GM18870 (cell line): ENCODE measurements at regions not wholly inside any gene's neighbourhood (a gene's known extent, or its start where the extent isn't known, plus 50 kb on each side); places are given as distances from the start of the nearest gene placed in this dataset.
"Not testable (repeated sequence)": the region's sequence is repeated elsewhere in the genome, so short reads cannot be mapped to it uniquely, and the experiment has no call there.

Source experiments
- ATAC-seq: cut with Tn5 transposase; IDR thresholded peaks from one replicate; pipeline ENCODE4 v1.9.1; 2021; ENCODE audit warnings: moderate library complexity; ENCODE audit not compliant: unreplicated experiment

DNA sequence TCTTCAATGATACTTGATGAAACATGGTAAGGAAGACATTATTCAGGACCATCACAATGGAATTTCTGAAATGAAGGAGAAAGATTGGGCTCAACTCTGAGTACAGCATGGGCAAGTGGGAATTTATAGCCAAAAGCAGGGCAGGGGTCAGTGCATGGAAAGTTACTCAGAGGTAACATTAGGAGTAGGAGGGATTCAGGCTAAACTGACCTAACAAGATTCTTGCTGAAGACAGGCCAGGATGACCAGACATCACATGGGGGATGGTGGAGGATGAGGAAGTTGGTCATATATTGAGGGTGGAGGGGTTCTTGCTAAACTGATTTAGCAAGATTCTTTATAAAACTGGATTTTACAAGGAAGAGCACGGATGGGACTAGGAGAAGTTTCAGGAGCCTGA lies 489.8 kb downstream of the ADCYAP1 start:
- ATAC-seq: no peak

- ATAC-seq: no peak
These were observed 490.3 kb downstream of the ADCYAP1 start for GRCh38 chr18:1394966-1395365.

- no peak for ATAC-seq
These were observed 503.7 kb downstream of the ADCYAP1 start for GRCh38 chr18:1408376-1408775.

DNA sequence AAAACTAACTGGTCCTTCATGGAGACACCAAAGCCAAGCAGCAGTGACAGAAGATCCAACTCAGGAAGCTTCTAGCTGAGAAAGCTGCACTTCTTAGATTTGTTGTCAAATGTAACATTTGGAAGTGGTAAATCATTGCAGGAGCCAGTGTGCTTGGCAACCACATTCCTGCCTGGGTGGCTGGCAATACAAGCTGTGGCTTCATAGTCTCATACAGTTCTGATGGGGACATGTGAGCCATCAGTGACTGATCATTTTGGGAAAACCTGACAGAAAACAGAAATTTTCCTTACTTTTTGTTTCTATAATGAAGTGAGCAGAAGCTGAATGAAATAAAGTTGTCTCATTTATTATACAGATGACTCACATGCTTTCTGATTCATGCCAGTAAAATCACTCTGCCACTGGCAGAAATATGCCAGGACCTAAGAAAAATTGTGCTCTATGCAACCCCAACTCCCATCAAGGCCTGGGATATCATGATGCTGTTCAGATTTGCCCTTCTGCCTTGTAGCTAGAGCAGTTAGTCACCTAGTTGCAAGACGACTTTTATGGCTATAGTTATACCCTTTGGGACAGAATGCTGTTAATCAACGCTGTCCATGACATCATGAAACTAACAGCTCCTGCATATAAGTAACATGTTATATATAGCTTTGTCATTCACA lies 508.1 kb downstream of the ADCYAP1 start:
- ATAC-seq: no peak

GRCh38 chr18:1413323-1413675 lies 508.6 kb downstream of the ADCYAP1 start:
- ATAC-seq: no peak

DNA sequence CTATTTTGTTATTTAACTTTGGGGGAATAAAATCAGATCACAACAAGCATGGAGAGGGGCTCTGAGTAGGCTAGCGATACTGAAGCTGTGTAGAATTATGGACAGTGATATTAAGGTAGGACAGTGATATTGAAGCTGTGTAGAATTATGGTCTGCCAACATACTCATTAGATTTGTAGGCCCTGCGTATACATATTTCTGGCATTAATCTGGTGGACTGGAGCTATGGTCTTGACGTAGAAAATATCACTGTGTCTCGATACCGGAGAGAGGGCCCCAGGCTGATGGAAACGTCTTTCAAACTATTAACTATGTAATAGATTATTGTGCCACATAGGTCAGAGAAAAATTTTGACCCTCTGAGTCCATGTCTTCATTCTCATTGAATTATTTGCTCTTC lies 511.4 kb downstream of the ADCYAP1 start:
- no peak for ATAC-seq

DNA sequence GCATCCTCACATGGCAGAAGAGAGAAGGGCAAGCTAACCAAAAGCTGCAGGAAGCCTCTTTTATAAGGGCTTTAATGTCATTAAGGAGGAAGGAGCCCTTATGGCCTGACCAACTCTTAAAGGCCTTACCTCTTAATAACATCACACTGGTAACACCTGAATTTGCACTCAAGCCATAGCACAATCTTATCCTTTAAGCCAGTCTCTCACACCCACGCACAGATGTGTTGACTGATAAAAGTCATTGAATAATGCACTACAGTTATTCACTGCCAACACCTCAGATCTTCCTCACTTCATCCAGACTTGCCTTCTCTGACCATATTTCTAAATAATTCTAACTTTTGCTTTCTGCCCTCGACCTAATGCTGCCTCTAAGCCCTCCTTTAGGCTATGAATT lies 516.8 kb downstream of the ADCYAP1 start:
- no peak for ATAC-seq

DNA sequence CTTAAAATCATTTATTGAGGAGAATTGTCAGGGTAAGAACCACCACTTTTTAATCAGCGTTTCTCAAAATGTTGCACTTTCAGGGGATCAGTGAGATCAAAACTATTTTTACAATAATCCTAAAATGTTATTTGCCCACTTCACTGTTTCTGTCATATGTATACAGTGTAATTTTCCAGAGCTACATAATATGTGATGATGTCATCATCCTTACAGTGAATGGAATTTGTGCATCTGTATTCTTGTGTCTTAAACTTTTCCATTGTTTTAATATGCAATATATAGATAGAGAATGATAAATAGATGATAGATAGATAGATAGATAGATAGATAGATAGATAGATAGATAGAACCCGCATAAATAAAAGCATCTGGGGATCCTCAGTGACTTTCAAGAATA lies 518.0 kb downstream of the ADCYAP1 start:
- no peak for ATAC-seq

DNA sequence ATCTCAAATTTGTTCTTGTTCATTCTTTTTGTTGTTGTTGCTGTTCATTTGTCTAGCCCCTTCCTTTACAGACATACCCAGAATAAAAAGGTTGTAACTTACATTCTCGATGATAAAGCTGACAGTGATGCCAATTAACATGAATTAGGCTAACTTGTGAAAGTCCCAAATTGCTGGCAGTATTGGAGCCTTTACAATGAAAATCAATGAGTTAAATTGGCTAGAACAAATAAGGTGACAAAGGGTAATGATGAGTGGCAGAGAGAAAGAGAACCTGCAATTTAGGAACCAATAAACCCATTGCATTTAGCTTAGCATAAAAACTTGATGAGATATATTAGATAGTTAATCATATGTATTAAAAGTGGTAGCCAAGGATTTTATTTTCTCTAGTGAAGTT lies 521.0 kb downstream of the ADCYAP1 start:
- no peak for ATAC-seq

DNA sequence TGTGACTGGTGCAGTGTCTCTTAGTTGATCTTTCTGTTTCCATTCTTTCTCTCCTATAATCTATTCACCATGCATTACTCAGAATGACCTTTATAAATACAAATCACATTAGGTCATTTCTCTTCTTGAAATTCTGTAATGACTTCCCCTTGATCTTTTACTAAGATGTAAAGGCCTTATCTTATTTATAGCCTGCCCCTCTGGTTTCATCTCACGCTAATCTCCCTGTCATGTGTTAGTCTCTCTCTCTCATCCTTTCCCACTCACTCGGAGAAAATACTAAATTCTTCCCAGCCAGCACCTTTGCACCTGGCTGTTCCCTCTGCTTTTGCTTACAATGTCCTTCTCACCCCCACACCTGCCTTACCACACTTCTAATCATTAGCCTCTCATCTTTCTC lies 530.8 kb downstream of the ADCYAP1 start:
- ATAC-seq: no peak

DNA sequence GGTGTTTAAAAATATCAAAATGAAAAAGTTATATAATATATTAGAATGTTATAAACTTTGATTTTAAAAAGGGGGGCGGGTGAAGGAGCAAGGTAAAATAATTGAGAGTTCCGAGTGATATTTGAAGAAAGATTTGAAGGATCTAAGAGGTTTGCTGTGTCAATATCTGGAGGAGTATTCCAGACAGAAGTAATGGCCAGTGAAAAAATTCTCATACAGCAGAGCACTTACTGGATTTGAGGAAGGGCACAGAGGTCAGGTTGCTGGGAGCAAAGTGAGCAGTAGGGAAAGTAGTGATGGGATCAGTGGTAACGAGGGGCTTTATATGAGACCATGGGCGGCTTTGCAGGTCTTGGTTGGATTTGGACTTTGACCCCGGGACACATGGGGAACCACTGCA lies 531.5 kb downstream of the ADCYAP1 start:
- no peak for ATAC-seq

DNA sequence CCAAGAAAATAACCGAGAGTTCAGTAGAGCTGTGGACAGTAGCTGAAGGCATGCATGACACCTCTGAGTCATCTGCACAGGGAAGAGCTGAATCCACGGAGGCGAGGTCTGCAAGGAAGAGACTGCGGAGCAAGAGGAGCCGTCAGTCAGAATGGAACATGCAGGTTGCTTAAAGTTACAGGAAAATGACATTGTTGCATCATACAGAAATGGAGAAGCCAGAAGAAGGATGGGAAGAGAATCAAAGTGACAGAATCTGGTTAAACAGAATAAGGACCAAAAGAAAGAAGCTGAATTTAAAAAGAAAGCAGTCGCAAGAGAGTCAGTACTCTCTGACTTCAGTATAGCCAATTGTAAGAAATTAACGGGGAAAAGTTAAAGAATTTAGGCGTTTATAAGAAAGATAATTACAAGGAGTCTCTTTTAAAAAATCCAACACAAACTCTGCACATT lies 533.8 kb downstream of the ADCYAP1 start:
- no peak for ATAC-seq

GRCh38 chr18:1438967-1439366 lies 534.3 kb downstream of the ADCYAP1 start:
- ATAC-seq: no peak

GRCh38 chr18:1444062-1444461 lies 539.4 kb downstream of the ADCYAP1 start:
- ATAC-seq: not testable (repeated sequence)

- no peak for ATAC-seq
These were observed 542.1 kb downstream of the ADCYAP1 start for GRCh38 chr18:1446765-1447164.

DNA sequence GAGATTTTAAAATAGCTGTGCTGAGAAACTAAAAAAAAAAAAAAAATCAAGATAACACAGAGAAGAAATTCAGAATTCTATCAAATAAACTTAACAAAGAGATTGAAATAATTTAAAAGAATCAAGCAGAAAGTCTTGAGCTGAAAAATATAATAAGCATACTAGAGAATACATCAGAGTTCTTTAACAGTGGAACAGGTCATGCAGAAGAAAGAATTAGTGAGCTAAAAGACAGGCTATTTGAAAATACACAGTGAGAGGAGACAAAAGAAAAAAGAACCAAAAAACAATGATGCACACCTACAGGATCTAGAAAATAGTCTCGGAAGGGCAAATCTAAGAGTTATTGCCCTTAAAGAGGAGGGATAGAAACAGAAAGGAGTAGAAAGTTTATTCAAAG lies 548.1 kb downstream of the ADCYAP1 start:
- ATAC-seq: no peak

- no peak for ATAC-seq
These were observed 550.9 kb downstream of the ADCYAP1 start for GRCh38 chr18:1455605-1456004.

DNA sequence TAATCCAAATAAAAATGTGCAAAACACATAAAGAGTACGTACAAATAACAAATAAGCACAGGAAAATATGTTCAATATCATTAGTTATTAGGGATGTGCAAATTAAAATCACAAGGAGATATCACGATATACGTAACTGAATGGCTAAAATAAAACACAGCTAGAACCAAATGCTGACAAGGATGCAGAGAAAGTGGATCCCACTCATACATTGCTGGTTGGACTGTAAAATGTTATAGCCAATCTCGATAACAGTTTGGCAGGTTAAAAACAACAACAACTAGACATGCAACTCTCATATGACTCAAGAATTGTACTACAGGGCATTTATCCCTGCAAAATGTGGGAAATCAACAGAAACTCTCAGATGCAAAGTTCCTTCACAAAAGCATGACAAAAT lies 553.9 kb downstream of the ADCYAP1 start:
- ATAC-seq: no peak

DNA sequence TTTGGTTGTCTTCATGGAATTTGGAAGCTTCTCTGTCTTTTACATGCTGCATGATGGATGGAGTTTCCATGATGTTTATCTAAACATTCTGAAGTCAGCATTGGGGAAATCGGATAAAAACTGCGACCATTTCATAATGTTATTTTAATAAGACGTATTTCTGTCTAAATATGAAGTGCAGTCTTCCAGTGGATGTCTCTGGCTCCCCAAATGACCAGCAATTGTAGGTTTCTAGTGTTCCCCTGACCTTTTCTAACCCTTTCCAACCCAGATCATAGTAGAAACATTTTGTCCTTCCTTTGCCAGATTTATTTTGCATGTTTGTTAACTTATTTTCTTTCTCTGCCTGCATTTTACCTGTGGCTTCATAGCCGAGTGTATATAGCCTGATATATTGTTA lies 559.3 kb downstream of the ADCYAP1 start:
- ATAC-seq: no peak

- no peak for ATAC-seq
These were observed 560.0 kb downstream of the ADCYAP1 start for GRCh38 chr18:1464444-1465217.

- no peak for ATAC-seq
These were observed 561.4 kb downstream of the ADCYAP1 start for GRCh38 chr18:1466035-1466434.

DNA sequence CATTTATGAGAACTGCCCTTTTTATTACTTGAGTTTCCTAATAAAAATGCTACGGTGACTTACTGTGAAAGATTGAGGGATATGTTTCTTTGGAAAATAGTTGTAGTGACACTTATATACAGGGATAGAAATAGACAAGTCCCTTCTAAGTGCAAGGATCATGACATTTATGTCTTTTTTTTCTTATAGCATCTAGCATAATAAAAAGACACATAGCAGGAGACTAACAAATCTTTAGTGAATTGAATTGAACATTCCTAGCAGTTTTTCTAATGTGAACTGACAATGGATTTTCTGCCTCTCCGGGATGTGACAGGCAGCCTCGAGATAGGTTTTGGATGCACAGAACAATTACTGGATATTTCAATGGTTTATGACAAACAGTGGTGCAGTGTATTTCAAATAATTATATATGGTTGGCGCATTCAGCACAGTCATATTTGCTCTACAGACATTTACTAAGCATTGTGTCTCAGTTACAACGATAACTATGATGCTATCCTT lies 562.8 kb downstream of the ADCYAP1 start:
- ATAC-seq: no peak
